Peyer's patch (tissue), 4 donors: ENCODE measurements at regions not wholly inside any gene's neighbourhood (a gene's known extent, or its start where the extent isn't known, plus 50 kb on each side); places are given as distances from the start of the nearest gene placed in this dataset.

Experiments
- DNase-seq, 3 donors: peaks; one replicate each; pipeline ENCODE4 v3.0.0-alpha.2; 2017 to 2019
- H3K27ac ChIP-seq, 4 donors: fragments of 200-600 bp; sonication (generic); one replicate each; pipeline ENCODE4 v1.5.1; 2016 to 2019
- H3K27me3 ChIP-seq, 2 donors: fragments of 200-600 bp; sonication (generic); one replicate each; pipeline ENCODE4 v1.5.1; 2019
- H3K36me3 ChIP-seq, 3 donors: fragments of 200-600 bp; sonication (generic); one replicate each; pipeline ENCODE4 v1.5.1; 2016 to 2019
- H3K4me1 ChIP-seq, 4 donors: fragments of 200-600 bp; sonication (generic); one replicate each; pipeline ENCODE4 v1.5.1; 2016 to 2019
- H3K4me3 ChIP-seq, 4 donors: fragments of 200-600 bp; sonication (generic); 1 replicate in 3 of 4; 2 replicates in 1 of 4; pipeline ENCODE4 v1.5.1; 2016 to 2019; ENCODE audit warnings: mild to moderate bottlenecking in 1 of 4
- H3K9me3 ChIP-seq, 4 donors: fragments of 200-600 bp; sonication (generic); one replicate each; pipeline ENCODE4 v1.5.1; 2016 to 2019; ENCODE audit warnings: mild to moderate bottlenecking in 1 of 4
- CTCF ChIP-seq, 6 experiments: fragments of 450-650 bp in 4 of 6; fragments of 200-600 bp in 2 of 6; sonication (generic) in 1 of 6; IDR thresholded peaks; one replicate each; pipeline ENCODE4 v1.5.1; 2017 to 2019; ENCODE audit warnings: antibody characterized with exemption in 6 of 6, mild to moderate bottlenecking in 3 of 6, moderate library complexity in 1 of 6
- POLR2A ChIP-seq, 2 donors: fragments of 450-650 bp; IDR thresholded peaks; one replicate each; pipeline ENCODE4 v1.5.1; 2017; ENCODE audit warnings: antibody characterized with exemption in 2 of 2, mild to moderate bottlenecking in 2 of 2, moderate library complexity in 2 of 2

- Histone ChIP-seq H3K27ac (no peak overlapping the region), H3K36me3 (no peaks in the 10 kb centered on the region), H3K4me3 (no peak overlapping the region), H3K27me3 (no peaks in the 10 kb centered on the region), H3K9me3 (no peaks in the 10 kb centered on the region), H3K4me1 (no peaks in the 10 kb centered on the region)
- no peak for DNase-seq
- no peak for TF ChIP-seq POLR2A (IDR thresholded peaks at IDR 0.05)
Measured at GRCh38 chr5:178794433-178794832, 64.0 kb upstream of the ZNF354A start.

GRCh38 chr5:178793696-178794095 lies 63.2 kb upstream of the ZNF354A start:
- Histone ChIP-seq H3K4me1 (no peaks in the 10 kb centered on the region), H3K9me3 (no peaks in the 10 kb centered on the region), H3K4me3 (no peak overlapping the region), H3K27me3 (no peaks in the 10 kb centered on the region), H3K36me3 (no peaks in the 10 kb centered on the region), H3K27ac (no peak overlapping the region)
- TF ChIP-seq POLR2A (IDR thresholded peaks at IDR 0.05) = no peak
- no peak for TF ChIP-seq CTCF (IDR thresholded peaks at IDR 0.05)
- no peak for DNase-seq

GRCh38 chr5:178793151-178793550 lies 62.7 kb upstream of the ZNF354A start:
- no peak for DNase-seq

GRCh38 chr5:178791976-178792375 lies 61.5 kb upstream of the ZNF354A start:
- Histone ChIP-seq H3K27me3 (no peaks in the 10 kb centered on the region), H3K4me3 (no peak overlapping the region), H3K27ac (no peak overlapping the region), H3K4me1 (no peaks in the 10 kb centered on the region), H3K36me3 (no peaks in the 10 kb centered on the region), H3K9me3 (no peaks in the 10 kb centered on the region)
- DNase-seq = no peak
- TF ChIP-seq CTCF (IDR thresholded peaks at IDR 0.05) (no peak), POLR2A (IDR thresholded peaks at IDR 0.05) (no peak)

More at GRCh38 chr5:178793151-178793550, 62.7 kb upstream of the ZNF354A start:
- Histone ChIP-seq H3K27me3 (no peaks in the 10 kb centered on the region), H3K4me3 (no peak overlapping the region), H3K36me3 (no peaks in the 10 kb centered on the region), H3K4me1 (no peaks in the 10 kb centered on the region), H3K9me3 (no peaks in the 10 kb centered on the region), H3K27ac (no peak overlapping the region)
- TF ChIP-seq POLR2A (IDR thresholded peaks at IDR 0.05) = no peak
- TF ChIP-seq CTCF (IDR thresholded peaks at IDR 0.05) = peak in 2 of 6 experiments; percentile 4 to 26

GRCh38 chr5:178790371-178790770 lies 59.9 kb upstream of the ZNF354A start:
- Histone ChIP-seq H3K27me3 (no peaks in the 10 kb centered on the region), H3K4me1 (no peaks in the 10 kb centered on the region), H3K36me3 (no peaks in the 10 kb centered on the region), H3K4me3 (no peak overlapping the region), H3K9me3 (no peaks in the 10 kb centered on the region), H3K27ac (no peak overlapping the region)
- no peak for DNase-seq
- TF ChIP-seq POLR2A (IDR thresholded peaks at IDR 0.05) (no peak), CTCF (IDR thresholded peaks at IDR 0.05) (no peak)

GRCh38 chr5:178788381-178789085 lies 58.1 kb upstream of the ZNF354A start:
- H3K4me3 ChIP-seq = no peak overlapping the region
- no peaks in the 10 kb centered on the region for H3K4me1 ChIP-seq
- H3K36me3 ChIP-seq = no peaks in the 10 kb centered on the region
- no peak overlapping the region for H3K27ac ChIP-seq
- no peaks in the 10 kb centered on the region for H3K27me3 ChIP-seq
- H3K9me3 ChIP-seq = no peaks in the 10 kb centered on the region
- TF ChIP-seq POLR2A (IDR thresholded peaks at IDR 0.05) (no peak), CTCF (IDR thresholded peaks at IDR 0.05) (no peak)
- no peak for DNase-seq
